KMS-11 (cell line): ENCODE measurements at regions not wholly inside any gene's neighbourhood (a gene's known extent, or its start where the extent isn't known, plus 50 kb on each side); places are given as distances from the start of the nearest gene placed in this dataset.

Source experiments
- H2AFZ ChIP-seq: fragments of 200-600 bp; sonication (generic); 2 replicates; pipeline ENCODE4 v1.6.1; 2016; ENCODE audit warnings: antibody characterized with exemption, mixed run types, low read depth
- H3K27ac ChIP-seq: fragments of 200-600 bp; sonication (generic); 2 replicates; pipeline ENCODE4 v1.6.1; 2016; ENCODE audit warnings: mild to moderate bottlenecking, mixed run types
- H3K27me3 ChIP-seq: fragments of 200-600 bp; sonication (generic); 2 replicates; pipeline ENCODE4 v1.6.1; 2017; ENCODE audit warnings: mild to moderate bottlenecking, low read depth, mixed run types, moderate library complexity; ENCODE audit not compliant: insufficient read depth
- H3K36me3 ChIP-seq: fragments of 200-600 bp; sonication (generic); 2 replicates; pipeline ENCODE4 v1.6.1; 2017; ENCODE audit warnings: mild to moderate bottlenecking, mixed run types; ENCODE audit not compliant: insufficient read depth
- H3K4me1 ChIP-seq: fragments of 200-600 bp; sonication (generic); 2 replicates; pipeline ENCODE4 v1.6.1; 2016; ENCODE audit warnings: mild to moderate bottlenecking, low read depth, mixed run types; ENCODE audit not compliant: poor library complexity, severe bottlenecking
- H3K4me2 ChIP-seq: fragments of 200-600 bp; sonication (generic); 2 replicates; pipeline ENCODE4 v1.7.0; 2016; ENCODE audit warnings: mild to moderate bottlenecking, mixed run types
- H3K4me3 ChIP-seq: fragments of 200-600 bp; sonication (generic); IDR thresholded peaks from 2 replicates; pipeline ENCODE4 v1.6.1; 2017; ENCODE audit warnings: low read depth, low read length, mixed read lengths; ENCODE audit not compliant: insufficient read depth
- H3K79me2 ChIP-seq: fragments of 200-600 bp; sonication (generic); 2 replicates; pipeline ENCODE4 v1.6.1; 2016; ENCODE audit warnings: low read depth, mixed run types; ENCODE audit not compliant: insufficient read depth
- H3K9ac ChIP-seq: fragments of 200-600 bp; sonication (generic); 2 replicates; pipeline ENCODE4 v1.6.1; 2016; ENCODE audit warnings: mild to moderate bottlenecking, mixed run types
- H4K20me1 ChIP-seq: fragments of 200-600 bp; sonication (generic); 2 replicates; pipeline ENCODE4 v1.6.1; 2016; ENCODE audit warnings: mild to moderate bottlenecking, mixed run types; ENCODE audit not compliant: insufficient read depth
- CTCF ChIP-seq: fragments of 200-600 bp; sonication (generic); conservative IDR thresholded peaks from 2 replicates; pipeline ENCODE4 v1.6.1; 2017; ENCODE audit warnings: low read depth, mild to moderate bottlenecking, antibody characterized with exemption, low read length, moderate library complexity, mixed read lengths

GRCh38 chr16:73793260-73793659 is 503.4 kb upstream of the PSMD7 start:
- no peak overlapping the region for H3K4me2 ChIP-seq
- H3K4me3 ChIP-seq = no peak overlapping the region
- H3K27me3 ChIP-seq = no peaks in the 10 kb centered on the region
- H3K36me3 ChIP-seq = no peaks in the 10 kb centered on the region
- no peak for TF ChIP-seq CTCF
- no peak overlapping the region for H2AFZ ChIP-seq
- no peaks in the 10 kb centered on the region for H4K20me1 ChIP-seq
- no peak overlapping the region for H3K9ac ChIP-seq
- no peak overlapping the region for H3K27ac ChIP-seq
- H3K79me2 ChIP-seq = no peaks in the 10 kb centered on the region
- no peaks in the 10 kb centered on the region for H3K4me1 ChIP-seq

GRCh38 chr16:73792199-73793020 is 504.2 kb upstream of the PSMD7 start:
- Histone ChIP-seq H3K4me3 (no peak overlapping the region), H3K27me3 (no peaks in the 10 kb centered on the region), H3K4me1 (no peaks in the 10 kb centered on the region), H3K79me2 (no peaks in the 10 kb centered on the region), H3K4me2 (no peak overlapping the region), H3K36me3 (no peaks in the 10 kb centered on the region), H4K20me1 (no peaks in the 10 kb centered on the region), H3K27ac (no peak overlapping the region), H3K9ac (no peak overlapping the region), H2AFZ (no peak overlapping the region)
- TF ChIP-seq CTCF = no peak

GRCh38 chr16:73781297-73781696 is 515.3 kb upstream of the PSMD7 start:
- Histone ChIP-seq H3K4me3 (no peak overlapping the region), H3K9ac (no peak overlapping the region), H3K4me2 (no peak overlapping the region), H3K27me3 (no peaks in the 10 kb centered on the region), H3K4me1 (no peaks in the 10 kb centered on the region), H4K20me1 (no peaks in the 10 kb centered on the region), H3K36me3 (no peaks in the 10 kb centered on the region), H3K27ac (no peak overlapping the region), H2AFZ (no peak overlapping the region), H3K79me2 (no peaks in the 10 kb centered on the region)
- no peak for TF ChIP-seq CTCF

GRCh38 chr16:73778887-73779286 is 517.7 kb upstream of the PSMD7 start:
- TF ChIP-seq CTCF = no peak
- no peak overlapping the region for H3K9ac ChIP-seq

More at GRCh38 chr16:73778887-73779286, 517.7 kb upstream of the PSMD7 start:
- no peak overlapping the region for H3K4me3 ChIP-seq
- H3K36me3 ChIP-seq = no peaks in the 10 kb centered on the region
- no peak overlapping the region for H3K27ac ChIP-seq
- H2AFZ ChIP-seq = no peak overlapping the region
- no peaks in the 10 kb centered on the region for H3K27me3 ChIP-seq
- no peak overlapping the region for H3K4me2 ChIP-seq
- H3K79me2 ChIP-seq = no peaks in the 10 kb centered on the region
- no peaks in the 10 kb centered on the region for H3K4me1 ChIP-seq
- no peaks in the 10 kb centered on the region for H4K20me1 ChIP-seq
